ENCODE measurements at regions not wholly inside any gene's neighbourhood (a gene's known extent, or its start where the extent isn't known, plus 50 kb on each side); places are given as distances from the start of the nearest gene placed in this dataset.

- TF ChIP-seq EZH2phosphoT487 (IDR thresholded peaks at IDR 0.05; ENCODE audit: borderline replicate concordance, low read length) (no peak), CTCF (IDR thresholded peaks at IDR 0.05; ENCODE audit: low read depth, low read length, poor library complexity, severe bottlenecking) (no peak)
- H3K36me3 ChIP-seq (ENCODE audit: control insufficient read depth, low read length) = no peaks in the 10 kb centered on the region
- H3K4me3 ChIP-seq (ENCODE audit: low read length) = no peak overlapping the region
- H3K4me1 ChIP-seq (ENCODE audit: control insufficient read depth, low read length) = no peaks in the 10 kb centered on the region
- H3F3A ChIP-seq (ENCODE audit: control insufficient read depth, insufficient read depth) = no peaks in the 10 kb centered on the region
- H3K79me2 ChIP-seq (ENCODE audit: control insufficient read depth, low read length) = no peaks in the 10 kb centered on the region
- no peaks in the 10 kb centered on the region for H3K9me3 ChIP-seq (ENCODE audit: control insufficient read depth, insufficient read depth, low read length)
- no peak overlapping the region for H3K4me2 ChIP-seq (ENCODE audit: low read length)
- H3K27ac ChIP-seq (ENCODE audit: low read depth, low read length) = no peak overlapping the region
- H3K9me2 ChIP-seq (replicated peaks; ENCODE audit: control insufficient read depth, low read length) = no peaks in the 10 kb centered on the region
- H4K20me1 ChIP-seq (ENCODE audit: control insufficient read depth, insufficient read depth, low read depth, low read length) = no peaks in the 10 kb centered on the region
- H3K27me3 ChIP-seq (ENCODE audit: control insufficient read depth, low read length) = no peaks in the 10 kb centered on the region
Observed at GRCh38 chr10:80896959-80897358, 359.3 kb downstream of the SH2D4B start.

GRCh38 chr10:80900661-80901060 lies 363.0 kb downstream of the SH2D4B start:
- Histone ChIP-seq H3K9me2 (replicated peaks; ENCODE audit: control insufficient read depth, low read length) (no peaks in the 10 kb centered on the region), H3K4me3 (ENCODE audit: low read length) (no peak overlapping the region), H3K27ac (ENCODE audit: low read depth, low read length) (no peak overlapping the region), H3K79me2 (ENCODE audit: control insufficient read depth, low read length) (no peaks in the 10 kb centered on the region), H3F3A (ENCODE audit: control insufficient read depth, insufficient read depth) (no peaks in the 10 kb centered on the region), H3K36me3 (ENCODE audit: control insufficient read depth, low read length) (no peaks in the 10 kb centered on the region), H3K4me1 (ENCODE audit: control insufficient read depth, low read length) (no peaks in the 10 kb centered on the region), H4K20me1 (ENCODE audit: control insufficient read depth, insufficient read depth, low read depth, low read length) (no peaks in the 10 kb centered on the region), H3K9me3 (ENCODE audit: control insufficient read depth, insufficient read depth, low read length) (no peaks in the 10 kb centered on the region), H3K27me3 (ENCODE audit: control insufficient read depth, low read length) (no peaks in the 10 kb centered on the region), H3K4me2 (ENCODE audit: low read length) (no peak overlapping the region)
- TF ChIP-seq EZH2phosphoT487 (IDR thresholded peaks at IDR 0.05; ENCODE audit: borderline replicate concordance, low read length) = no peak
- TF ChIP-seq CTCF (IDR thresholded peaks at IDR 0.05; ENCODE audit: low read depth, low read length, poor library complexity, severe bottlenecking) = no peak

GRCh38 chr10:80908611-80909010 lies 370.9 kb downstream of the SH2D4B start:
- Histone ChIP-seq H3K79me2 (ENCODE audit: control insufficient read depth, low read length) (no peaks in the 10 kb centered on the region), H3K4me1 (ENCODE audit: control insufficient read depth, low read length) (no peaks in the 10 kb centered on the region), H3K4me2 (ENCODE audit: low read length) (no peak overlapping the region), H3K27ac (ENCODE audit: low read depth, low read length) (no peak overlapping the region), H3K9me2 (replicated peaks; ENCODE audit: control insufficient read depth, low read length) (no peaks in the 10 kb centered on the region), H3K27me3 (ENCODE audit: control insufficient read depth, low read length) (no peaks in the 10 kb centered on the region), H3K9me3 (ENCODE audit: control insufficient read depth, insufficient read depth, low read length) (no peaks in the 10 kb centered on the region), H3F3A (ENCODE audit: control insufficient read depth, insufficient read depth) (no peaks in the 10 kb centered on the region), H3K36me3 (ENCODE audit: control insufficient read depth, low read length) (no peaks in the 10 kb centered on the region), H3K4me3 (ENCODE audit: low read length) (no peak overlapping the region), H4K20me1 (ENCODE audit: control insufficient read depth, insufficient read depth, low read depth, low read length) (no peaks in the 10 kb centered on the region)
- TF ChIP-seq EZH2phosphoT487 (IDR thresholded peaks at IDR 0.05; ENCODE audit: borderline replicate concordance, low read length) (no peak), CTCF (IDR thresholded peaks at IDR 0.05; ENCODE audit: low read depth, low read length, poor library complexity, severe bottlenecking) (no peak)

GRCh38 chr10:80909254-80909653 lies 371.6 kb downstream of the SH2D4B start:
- Histone ChIP-seq H4K20me1 (ENCODE audit: control insufficient read depth, insufficient read depth, low read depth, low read length) (no peaks in the 10 kb centered on the region), H3K27me3 (ENCODE audit: control insufficient read depth, low read length) (no peaks in the 10 kb centered on the region), H3K36me3 (ENCODE audit: control insufficient read depth, low read length) (no peaks in the 10 kb centered on the region), H3K4me2 (ENCODE audit: low read length) (no peak overlapping the region), H3K27ac (ENCODE audit: low read depth, low read length) (no peak overlapping the region), H3F3A (ENCODE audit: control insufficient read depth, insufficient read depth) (no peaks in the 10 kb centered on the region), H3K9me2 (replicated peaks; ENCODE audit: control insufficient read depth, low read length) (no peaks in the 10 kb centered on the region), H3K79me2 (ENCODE audit: control insufficient read depth, low read length) (no peaks in the 10 kb centered on the region), H3K9me3 (ENCODE audit: control insufficient read depth, insufficient read depth, low read length) (no peaks in the 10 kb centered on the region), H3K4me1 (ENCODE audit: control insufficient read depth, low read length) (no peaks in the 10 kb centered on the region), H3K4me3 (ENCODE audit: low read length) (no peak overlapping the region)
- TF ChIP-seq EZH2phosphoT487 (IDR thresholded peaks at IDR 0.05; ENCODE audit: borderline replicate concordance, low read length) = no peak
- no peak for TF ChIP-seq CTCF (IDR thresholded peaks at IDR 0.05; ENCODE audit: low read depth, low read length, poor library complexity, severe bottlenecking)

All from DOHH2 (cell line).